NCI-H748 (cell line): ENCODE measurements at regions not wholly inside any gene's neighbourhood (a gene's known extent, or its start where the extent isn't known, plus 50 kb on each side); places are given as distances from the start of the nearest gene placed in this dataset.

Experiments
- DNase-seq: peaks from one replicate; lab custom pipeline; 2025; ENCODE audit not compliant: unreplicated experiment; lab: John Stamatoyannopoulos, UW

DNA sequence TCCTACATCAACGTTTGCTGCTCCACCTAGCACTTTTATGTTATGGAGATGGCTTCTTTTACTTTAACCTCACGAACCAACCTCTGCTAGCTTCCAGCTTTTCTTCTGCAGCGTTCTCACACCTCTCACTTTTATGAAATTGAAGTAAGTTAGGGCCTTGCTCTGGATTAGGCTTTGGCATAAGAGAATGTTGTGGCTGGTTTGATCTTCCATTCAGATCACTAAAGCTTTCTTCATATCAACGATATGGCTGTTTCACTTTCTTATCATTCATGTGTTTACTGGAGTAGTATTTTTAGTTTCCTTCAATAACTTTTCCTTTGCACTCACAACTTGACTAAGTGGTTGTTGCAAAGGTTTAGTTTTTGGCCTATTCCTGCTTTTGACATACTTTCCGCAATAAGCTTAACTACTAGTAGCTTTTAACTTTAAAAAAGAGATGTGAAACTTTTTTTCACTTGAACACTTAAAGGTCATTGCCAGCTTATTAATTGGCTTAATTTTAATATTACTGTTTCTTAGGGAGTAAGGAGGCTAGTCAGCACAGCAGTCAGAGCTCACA, 60.0 kb upstream of the SPRY2 start:
- no peak for DNase-seq

DNA sequence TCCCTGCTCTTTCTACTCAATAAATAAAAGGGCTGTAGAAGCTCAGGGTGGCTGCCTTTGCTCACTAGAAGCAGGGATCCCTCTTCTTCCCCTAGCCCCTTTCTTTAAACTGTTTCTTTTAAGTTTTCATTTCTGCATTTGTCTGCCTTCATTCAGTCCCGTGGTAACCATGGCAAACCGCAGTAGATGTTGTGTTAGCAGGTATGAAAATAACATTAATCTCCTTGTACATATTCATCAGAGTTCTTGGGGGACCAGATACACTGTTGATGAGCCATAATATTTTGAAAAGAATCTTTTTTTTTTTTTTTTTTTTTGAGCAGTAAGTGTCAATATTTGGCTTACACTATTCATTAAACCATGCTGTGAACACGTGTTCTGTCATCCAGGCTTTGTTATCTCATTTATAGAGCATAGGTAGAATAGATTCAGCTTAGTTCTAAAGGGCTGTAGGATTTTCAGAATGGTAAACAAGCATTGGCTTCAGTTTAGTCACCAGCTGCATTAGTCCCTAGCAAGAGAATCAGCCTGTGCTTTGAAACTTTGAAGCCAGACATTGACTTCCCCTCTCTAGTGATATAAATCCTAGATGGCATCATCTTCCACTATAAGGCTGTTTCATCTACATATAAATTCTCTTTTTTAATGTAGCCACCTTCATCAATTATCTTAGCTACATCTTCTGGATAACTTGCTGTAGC, 59.4 kb upstream of the SPRY2 start:
- peak; percentile 70 for DNase-seq

DNA sequence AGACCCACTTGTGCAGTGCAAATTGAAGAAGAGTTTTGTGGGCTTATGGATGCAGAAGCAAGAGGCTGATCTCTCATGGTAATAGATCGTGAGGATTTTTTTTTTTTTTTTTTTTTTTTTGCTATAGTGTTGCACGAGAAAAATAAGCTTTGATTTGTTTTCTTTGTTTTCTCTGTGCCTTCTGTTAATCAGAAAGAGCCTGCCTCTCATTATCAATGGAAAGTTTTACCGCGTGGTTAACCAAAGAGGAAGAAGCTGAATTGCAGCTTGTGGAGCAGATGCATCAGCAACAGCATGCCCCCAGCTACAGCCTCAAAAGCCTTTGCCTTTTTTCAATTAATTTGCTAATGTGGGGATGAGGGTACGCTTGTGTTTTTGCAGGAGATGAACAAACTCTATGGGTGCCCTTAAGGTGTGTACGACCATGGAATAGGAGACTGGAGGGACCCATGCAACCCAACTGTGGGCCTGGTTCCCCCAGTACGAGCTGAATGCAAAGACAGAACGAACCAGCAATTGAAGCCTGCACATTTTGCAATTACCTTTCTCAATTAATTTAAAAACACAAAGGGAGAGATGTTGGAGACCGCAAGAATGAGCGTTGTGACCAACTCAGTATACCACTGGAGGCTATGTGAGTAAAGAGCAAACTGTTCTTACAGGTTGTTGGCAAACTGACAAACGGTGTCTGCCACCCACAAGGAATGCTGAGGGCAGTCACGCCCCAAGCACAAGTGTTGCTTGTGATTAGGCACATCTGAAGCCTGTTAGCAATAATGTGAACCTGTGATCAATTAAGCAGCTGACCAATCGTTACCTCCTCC, 58.6 kb upstream of the SPRY2 start:
- peak; percentile 79 for DNase-seq
